GM12892 (cell line): ENCODE measurements at regions not wholly inside any gene's neighbourhood (a gene's known extent, or its start where the extent isn't known, plus 50 kb on each side); places are given as distances from the start of the nearest gene placed in this dataset.

Experiments
- DNase-seq: peaks from one replicate; pipeline ENCODE4 v3.0.0; 2011; ENCODE audit not compliant: insufficient read length
- FAIRE-seq: peaks from 2 replicates; lab custom pipeline; 2011; peaks lifted over from hg19 to GRCh38; lab: Jason Lieb, UNC
- POLR2A ChIP-seq: IDR thresholded peaks from 2 replicates; pipeline ENCODE4 v1.6.1; 2011; ENCODE audit warnings: low read depth, low read length, control low read depth
- POLR2AphosphoS5 ChIP-seq: IDR thresholded peaks from 2 replicates; pipeline ENCODE4 v1.6.1; 2011; ENCODE audit warnings: low read depth, low read length, control low read depth
- TAF1 ChIP-seq: IDR thresholded peaks from 2 replicates; pipeline ENCODE4 v1.6.1; 2011; ENCODE audit warnings: low read depth, mild to moderate bottlenecking, control low read depth, low read length, borderline replicate concordance

- DNase-seq (no peak), FAIRE-seq (no peak)
- TF ChIP-seq POLR2AphosphoS5: no peak
- TF ChIP-seq POLR2A: no peak
- TF ChIP-seq TAF1: no peak
Measured at GRCh38 chr1:38686167-38686926, 173.2 kb downstream of the RRAGC start.

- no peak for DNase-seq
- TF ChIP-seq POLR2A (no peak), POLR2AphosphoS5 (no peak), TAF1 (no peak)
- no peak for FAIRE-seq
Measured at GRCh38 chr1:38685388-38685787, 174.2 kb downstream of the RRAGC start.

- FAIRE-seq: no peak
- TF ChIP-seq TAF1: no peak
- DNase-seq: no peak
Measured at GRCh38 chr1:38680801-38681510, 178.6 kb downstream of the RRAGC start.

- TF ChIP-seq POLR2AphosphoS5: no peak
- TF ChIP-seq POLR2A: no peak
- no peak for TF ChIP-seq TAF1
- FAIRE-seq (no peak), DNase-seq (no peak)
Measured at GRCh38 chr1:38677756-38678155, 181.8 kb downstream of the RRAGC start.

- DNase-seq: no peak
- no peak for FAIRE-seq
- TF ChIP-seq POLR2A (no peak), TAF1 (no peak), POLR2AphosphoS5 (no peak)
Measured at GRCh38 chr1:38677311-38677710, 182.3 kb downstream of the RRAGC start.

GRCh38 chr1:38672692-38673091, 186.9 kb downstream of the RRAGC start:
- FAIRE-seq: no peak
- no peak for DNase-seq
- TF ChIP-seq POLR2AphosphoS5 (no peak), POLR2A (no peak), TAF1 (no peak)

GRCh38 chr1:38671221-38671620, 188.4 kb downstream of the RRAGC start:
- DNase-seq: no peak
- FAIRE-seq: no peak
- TF ChIP-seq POLR2A: no peak
- no peak for TF ChIP-seq TAF1
- no peak for TF ChIP-seq POLR2AphosphoS5

- no peak for FAIRE-seq
- TF ChIP-seq POLR2AphosphoS5: no peak
- TF ChIP-seq POLR2A: no peak
- TF ChIP-seq TAF1: no peak
- DNase-seq: no peak
Measured at GRCh38 chr1:38670544-38671122, 188.9 kb downstream of the RRAGC start.

- no peak for TF ChIP-seq TAF1
- no peak for TF ChIP-seq POLR2A
- TF ChIP-seq POLR2AphosphoS5: no peak
- DNase-seq (no peak), FAIRE-seq (no peak)
Measured at GRCh38 chr1:38667626-38668025, 191.9 kb downstream of the RRAGC start.

- no peak for FAIRE-seq
- TF ChIP-seq POLR2AphosphoS5: no peak
- TF ChIP-seq TAF1: no peak
- no peak for TF ChIP-seq POLR2A
- no peak for DNase-seq
Measured at GRCh38 chr1:38662126-38662525, 197.4 kb downstream of the RRAGC start.

GRCh38 chr1:38658883-38659282, 200.7 kb downstream of the RRAGC start:
- TF ChIP-seq POLR2AphosphoS5: no peak
- no peak for TF ChIP-seq TAF1
- TF ChIP-seq POLR2A: no peak
- DNase-seq: no peak
- no peak for FAIRE-seq
